ENCODE measurements at regions not wholly inside any gene's neighbourhood (a gene's known extent, or its start where the extent isn't known, plus 50 kb on each side); places are given as distances from the start of the nearest gene placed in this dataset.

- H3K9me3 ChIP-seq (ENCODE audit: control insufficient read depth, insufficient read depth, low read depth, low read length) = no peaks in the 10 kb centered on the region
- no peak overlapping the region for H3K4me3 ChIP-seq (ENCODE audit: low read depth, low read length)
- ChIA-PET POLR2A (no interaction called here), CTCF (no interaction called here)
- no peaks in the 10 kb centered on the region for H3K4me1 ChIP-seq (ENCODE audit: control insufficient read depth, insufficient read depth, low read length)
- TF ChIP-seq CTCF (tag by site-specific recombination; IDR thresholded peaks at IDR 0.05) (no peak), ZNF701 (tag by site-specific recombination; IDR thresholded peaks at IDR 0.05) (no peak), SCRT1 (tag by site-specific recombination; IDR thresholded peaks at IDR 0.05; ENCODE audit: borderline replicate concordance) (no peak), ZNF530 (tag by site-specific recombination; IDR thresholded peaks at IDR 0.05; ENCODE audit: low read depth) (no peak), MZF1 (tag by site-specific recombination; IDR thresholded peaks at IDR 0.05; ENCODE audit: borderline replicate concordance) (no peak), ZNF19 (tag by site-specific recombination; IDR thresholded peaks at IDR 0.05; ENCODE audit: low read depth) (no peak), EGR2 (tag by site-specific recombination; IDR thresholded peaks at IDR 0.05; ENCODE audit: low read depth) (no peak), ZNF692 (tag by site-specific recombination; IDR thresholded peaks at IDR 0.05) (no peak), SP7 (tag by site-specific recombination; IDR thresholded peaks at IDR 0.05) (no peak), ZNF292 (tag by site-specific recombination; IDR thresholded peaks at IDR 0.05; ENCODE audit: borderline replicate concordance, low read depth) (no peak), ZNF223 (tag by site-specific recombination; IDR thresholded peaks at IDR 0.05) (no peak), ZNF133 (tag by site-specific recombination; IDR thresholded peaks at IDR 0.05) (no peak), SETDB1 (IDR thresholded peaks at IDR 0.05; ENCODE audit: insufficient read length, low read length) (no peak), ZNF600 (tag by site-specific recombination; IDR thresholded peaks at IDR 0.05) (no peak), ZNF645 (tag by site-specific recombination; IDR thresholded peaks at IDR 0.05) (no peak)
- H3K27ac ChIP-seq (ENCODE audit: extremely low read depth, low read depth, low read length) = no peak overlapping the region
- H3K36me3 ChIP-seq (ENCODE audit: control insufficient read depth in 2 of 2, insufficient read depth in 1 of 2, low read length in 2 of 2) = no peaks in the 10 kb centered on the region
Measured at GRCh38 chr13:58630794-58631193, 999.2 kb downstream of the PCDH17 start.

- ChIA-PET CTCF (no interaction called here), POLR2A (no interaction called here)
- no peak for TF ChIP-seq ZNF10 (tag by site-specific recombination; IDR thresholded peaks at IDR 0.05)
- TF ChIP-seq ZBTB7A (tag by site-specific recombination; IDR thresholded peaks at IDR 0.05; ENCODE audit: low read depth) = no peak
- no peak for TF ChIP-seq ZNF350 (tag by site-specific recombination; IDR thresholded peaks at IDR 0.05)
- TF ChIP-seq ZBTB1 (tag by site-specific recombination; IDR thresholded peaks at IDR 0.05) = no peak
- TF ChIP-seq SALL2 (tag by site-specific recombination; IDR thresholded peaks at IDR 0.05; ENCODE audit: borderline replicate concordance) = no peak
- no peak for TF ChIP-seq ZBTB20 (tag by site-specific recombination; IDR thresholded peaks at IDR 0.05)
- no peak for TF ChIP-seq ZNF16 (tag by site-specific recombination; IDR thresholded peaks at IDR 0.05; ENCODE audit: low read depth)
- TF ChIP-seq ZNF211 (tag by site-specific recombination; IDR thresholded peaks at IDR 0.05; ENCODE audit: low read depth) = no peak
- TF ChIP-seq ZNF239 (tag by site-specific recombination; IDR thresholded peaks at IDR 0.05) = no peak
- TF ChIP-seq SETDB1 (IDR thresholded peaks at IDR 0.05; ENCODE audit: insufficient read length, low read length) = no peak
- no peak for TF ChIP-seq ZBTB17 (tag by site-specific recombination; IDR thresholded peaks at IDR 0.05)
- TF ChIP-seq ZNF473 (tag by site-specific recombination; IDR thresholded peaks at IDR 0.05) = no peak
- TF ChIP-seq ZSCAN5A (tag by site-specific recombination; IDR thresholded peaks at IDR 0.05) = no peak
- no peak for TF ChIP-seq KLF7 (tag by site-specific recombination; IDR thresholded peaks at IDR 0.05; ENCODE audit: borderline replicate concordance)
- TF ChIP-seq ZNF184 (tag by site-specific recombination; IDR thresholded peaks at IDR 0.05) = no peak
Measured at GRCh38 chr13:58633226-58633625, 1001.7 kb downstream of the PCDH17 start.

More at GRCh38 chr13:58633226-58633625, 1001.7 kb downstream of the PCDH17 start:
- H3K9me3 ChIP-seq (ENCODE audit: control insufficient read depth, insufficient read depth, low read depth, low read length) = no peaks in the 10 kb centered on the region
- no peaks in the 10 kb centered on the region for H3K4me1 ChIP-seq (ENCODE audit: control insufficient read depth, insufficient read depth, low read length)
- no peak overlapping the region for H3K27ac ChIP-seq (ENCODE audit: extremely low read depth, low read depth, low read length)
- no peaks in the 10 kb centered on the region for H3K36me3 ChIP-seq (ENCODE audit: control insufficient read depth in 2 of 2, insufficient read depth in 1 of 2, low read length in 2 of 2)
- no peak overlapping the region for H3K4me3 ChIP-seq (ENCODE audit: low read depth, low read length)

Data from HEK293 (cell line).